ENCODE measurements at regions not wholly inside any gene's neighbourhood (a gene's known extent, or its start where the extent isn't known, plus 50 kb on each side); places are given as distances from the start of the nearest gene placed in this dataset.

DNA sequence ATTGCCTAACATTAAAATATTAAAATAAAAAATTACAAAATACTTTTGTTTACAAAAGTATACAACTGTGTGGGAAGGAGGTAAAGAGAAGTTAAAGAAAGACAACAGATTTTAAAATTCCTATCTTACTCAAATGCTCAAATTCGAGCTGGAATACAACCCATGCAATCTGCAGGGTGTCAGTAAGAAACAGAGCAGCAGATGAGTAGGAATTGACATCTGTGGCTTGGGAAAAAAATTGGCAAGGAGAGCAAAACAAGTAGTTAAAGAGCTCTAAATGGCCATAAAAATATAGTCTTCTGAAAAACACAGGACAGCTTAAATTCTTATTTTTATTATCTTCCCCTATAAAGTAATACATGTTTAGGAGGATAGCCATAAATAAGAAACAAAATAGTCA is 1609.0 kb upstream of the AGA start:
- TF ChIP-seq, protein P1, sequence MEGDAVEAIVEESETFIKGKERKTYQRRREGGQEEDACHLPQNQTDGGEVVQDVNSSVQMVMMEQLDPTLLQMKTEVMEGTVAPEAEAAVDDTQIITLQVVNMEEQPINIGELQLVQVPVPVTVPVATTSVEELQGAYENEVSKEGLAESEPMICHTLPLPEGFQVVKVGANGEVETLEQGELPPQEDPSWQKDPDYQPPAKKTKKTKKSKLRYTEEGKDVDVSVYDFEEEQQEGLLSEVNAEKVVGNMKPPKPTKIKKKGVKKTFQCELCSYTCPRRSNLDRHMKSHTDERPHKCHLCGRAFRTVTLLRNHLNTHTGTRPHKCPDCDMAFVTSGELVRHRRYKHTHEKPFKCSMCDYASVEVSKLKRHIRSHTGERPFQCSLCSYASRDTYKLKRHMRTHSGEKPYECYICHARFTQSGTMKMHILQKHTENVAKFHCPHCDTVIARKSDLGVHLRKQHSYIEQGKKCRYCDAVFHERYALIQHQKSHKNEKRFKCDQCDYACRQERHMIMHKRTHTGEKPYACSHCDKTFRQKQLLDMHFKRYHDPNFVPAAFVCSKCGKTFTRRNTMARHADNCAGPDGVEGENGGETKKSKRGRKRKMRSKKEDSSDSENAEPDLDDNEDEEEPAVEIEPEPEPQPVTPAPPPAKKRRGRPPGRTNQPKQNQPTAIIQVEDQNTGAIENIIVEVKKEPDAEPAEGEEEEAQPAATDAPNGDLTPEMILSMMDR (IDR thresholded peaks at IDR 0.05), result no peak
- TF ChIP-seq POLR2A (IDR thresholded peaks at IDR 0.05) (no peak), POLR2AphosphoS5 (IDR thresholded peaks at IDR 0.05; ENCODE audit: insufficient read depth in 1 of 2, low read depth in 1 of 2) (no peak)

All from vagina (tissue), 2 donors.